CD4-positive, alpha-beta T cell treated with Interleukin-4 for 4 hours (primary cell): ENCODE measurements at regions not wholly inside any gene's neighbourhood (a gene's known extent, or its start where the extent isn't known, plus 50 kb on each side); places are given as distances from the start of the nearest gene placed in this dataset.
"Not testable (repeated sequence)": the region's sequence is repeated elsewhere in the genome, so short reads cannot be mapped to it uniquely, and the experiment has no call there.

Experiments
- DNase-seq: peaks from one replicate; pipeline ENCODE4 v3.0.0-alpha.2; 2020

GRCh38 chr2:48045613-48046012, 139.3 kb upstream of the FBXO11 start:
- no peak for DNase-seq

- DNase-seq: no peak
Observed at GRCh38 chr2:48048476-48049171, 142.3 kb upstream of the FBXO11 start.

GRCh38 chr2:48049371-48049770, 143.1 kb upstream of the FBXO11 start:
- no peak for DNase-seq

DNA sequence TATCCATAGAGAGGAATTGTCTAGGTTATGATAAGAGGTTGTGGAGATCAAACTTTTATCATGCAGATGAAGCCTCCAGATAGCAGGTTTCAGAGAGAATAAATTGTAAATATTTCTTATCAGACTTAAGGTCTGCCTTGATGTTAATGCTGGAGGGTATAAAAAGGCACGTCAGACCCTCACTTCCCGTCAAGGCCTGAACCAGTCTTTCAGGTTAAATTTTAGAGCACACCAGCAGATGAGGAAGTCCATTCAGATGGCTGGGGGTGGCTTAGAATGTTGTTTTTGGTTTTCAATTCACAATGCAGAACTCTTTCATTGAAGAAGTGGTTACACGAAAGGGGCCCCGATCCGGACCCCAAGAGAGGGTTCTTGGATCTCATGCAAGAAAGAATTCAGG, 144.4 kb upstream of the FBXO11 start:
- DNase-seq: no peak

DNA sequence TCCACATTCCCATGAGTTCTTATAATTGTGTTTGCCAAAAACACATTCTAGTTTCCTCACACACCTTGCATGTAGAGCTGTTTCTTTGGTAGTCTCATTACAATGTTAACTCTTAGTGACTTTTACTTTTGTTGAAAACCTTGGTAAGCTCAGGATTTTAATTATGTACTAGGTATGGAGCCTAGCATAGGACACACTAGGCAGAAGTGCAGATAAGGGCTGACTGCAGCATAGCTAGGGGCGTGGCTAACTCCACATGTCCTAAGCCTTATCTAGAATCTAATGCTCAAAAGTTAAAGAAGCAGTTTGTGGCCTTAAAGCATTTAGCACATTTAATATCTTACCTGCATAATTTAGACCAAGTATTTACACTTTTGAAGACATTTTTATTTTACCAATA, 153.7 kb upstream of the FBXO11 start:
- DNase-seq: no peak

DNA sequence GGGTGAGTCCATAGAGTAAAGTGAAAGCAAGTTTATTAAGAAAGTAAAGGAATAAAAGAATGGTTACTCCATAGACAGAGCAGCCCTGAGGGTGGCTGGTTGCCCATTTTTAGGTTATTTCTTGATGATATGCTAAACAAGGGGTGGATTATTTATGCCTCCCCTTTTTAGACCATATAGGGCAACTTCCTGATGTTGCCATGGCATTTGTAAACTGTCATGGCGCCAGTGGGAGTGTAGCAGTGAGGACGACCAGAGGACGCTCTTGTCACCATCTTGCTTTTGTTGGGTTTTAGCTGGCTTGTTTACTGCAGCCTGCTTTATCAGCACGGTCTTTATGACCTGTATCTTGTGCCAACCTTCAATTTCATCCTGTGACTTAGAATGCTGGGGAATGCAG, 155.4 kb upstream of the FBXO11 start:
- DNase-seq: not testable (repeated sequence)

GRCh38 chr2:48065096-48065495, 158.8 kb upstream of the FBXO11 start:
- DNase-seq: no peak

GRCh38 chr2:48066000-48066399, 159.7 kb upstream of the FBXO11 start:
- DNase-seq: no peak

DNA sequence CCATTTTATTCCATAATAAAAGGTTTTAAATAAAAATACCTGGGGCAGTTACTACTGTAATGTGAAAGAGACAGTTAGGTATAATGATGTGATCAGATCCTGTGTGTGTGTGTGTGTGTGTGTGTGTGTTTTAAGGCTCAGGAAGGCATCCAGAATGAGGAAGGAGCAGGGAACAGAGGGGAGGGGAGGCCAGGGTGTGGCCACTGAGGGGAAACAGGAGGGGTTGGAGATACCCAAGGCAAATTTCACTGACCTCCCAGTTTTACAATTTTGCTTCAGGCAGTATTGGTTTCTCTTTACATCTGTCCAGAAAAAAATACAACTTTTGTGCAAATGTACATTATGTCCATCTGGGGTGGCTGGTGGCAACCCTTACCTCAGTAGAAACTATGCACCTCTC, 163.5 kb upstream of the FBXO11 start:
- no peak for DNase-seq

DNA sequence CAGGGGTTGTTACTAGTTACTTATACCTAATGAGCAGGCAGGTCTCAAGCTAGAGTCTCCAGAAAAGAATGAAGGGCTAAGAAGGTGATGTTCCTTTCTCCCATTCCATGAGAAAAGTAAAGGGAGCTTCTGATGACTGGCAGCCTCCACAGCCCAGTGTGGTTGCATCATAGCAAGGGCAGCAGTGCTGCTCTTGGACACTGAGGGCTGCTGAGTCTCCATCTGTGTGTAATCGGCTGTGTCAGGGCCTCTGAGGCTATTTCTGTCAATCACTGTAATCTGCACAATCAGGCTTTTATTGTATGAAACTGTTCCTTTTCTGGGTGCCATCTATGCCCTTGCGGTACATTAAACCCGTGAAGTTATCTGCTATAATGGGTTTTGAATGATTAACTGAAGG, 164.1 kb upstream of the FBXO11 start:
- DNase-seq: no peak

- DNase-seq: no peak
Observed at GRCh38 chr2:48072583-48072982, 166.3 kb upstream of the FBXO11 start.

DNA sequence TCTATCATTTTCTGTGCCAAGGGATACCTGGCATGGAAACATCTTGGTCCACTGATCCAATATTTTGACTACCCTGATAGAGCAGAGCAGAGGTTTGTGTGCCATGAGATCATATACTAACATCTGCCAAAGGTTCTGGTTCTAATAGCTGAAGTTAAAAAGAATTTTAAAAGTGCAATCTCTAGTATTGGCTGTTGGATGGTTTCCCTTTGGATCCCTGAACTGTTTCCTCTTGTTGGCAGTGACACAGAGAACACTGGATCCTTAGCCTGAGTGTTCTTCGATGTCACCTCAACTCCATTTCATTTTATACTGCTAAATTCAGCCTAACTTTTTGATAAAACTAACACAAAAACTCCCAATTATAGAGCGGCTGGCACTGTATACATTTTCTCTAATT, 169.3 kb upstream of the FBXO11 start:
- no peak for DNase-seq

GRCh38 chr2:48080534-48081316, 174.4 kb upstream of the FBXO11 start:
- no peak for DNase-seq

DNA sequence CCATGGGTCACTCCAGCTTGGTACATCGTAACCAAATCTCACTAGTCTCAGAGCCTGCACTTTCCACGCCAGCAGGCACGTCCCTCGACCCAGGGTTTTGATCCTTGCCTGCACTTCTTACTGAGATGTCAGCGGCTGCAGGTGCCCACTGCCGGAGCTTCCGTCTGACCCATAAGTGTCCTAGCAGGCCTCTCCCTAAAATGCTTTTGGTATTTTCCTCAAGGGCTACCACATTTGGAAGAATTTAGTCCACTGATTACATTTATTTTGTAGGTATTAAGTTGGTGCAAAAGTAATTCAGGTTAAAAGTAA, 175.0 kb upstream of the FBXO11 start:
- no peak for DNase-seq

- DNase-seq: no peak
Observed at GRCh38 chr2:48085888-48086287, 179.6 kb upstream of the FBXO11 start.

DNA sequence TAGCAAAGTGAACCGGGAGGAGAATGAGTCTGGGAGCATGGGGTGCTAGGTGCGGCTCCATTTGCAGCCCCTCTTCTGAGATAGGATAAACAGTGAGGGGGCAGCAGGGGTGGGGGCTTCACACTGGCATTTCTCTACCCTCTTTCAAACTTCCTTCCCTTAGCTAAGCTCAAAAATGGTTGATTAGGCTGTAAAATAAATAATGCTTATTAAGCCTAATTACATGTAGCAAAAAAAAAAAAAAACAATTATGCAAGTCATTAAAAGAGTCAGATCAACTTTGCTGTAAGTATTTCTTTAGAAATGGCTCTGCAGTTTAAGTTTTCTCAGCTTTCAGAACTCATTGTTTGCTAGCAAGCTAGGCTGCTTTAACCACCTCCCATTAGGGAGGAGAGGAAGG, 182.7 kb upstream of the FBXO11 start:
- DNase-seq: no peak

- no peak for DNase-seq
Observed at GRCh38 chr2:48089644-48090043, 183.3 kb upstream of the FBXO11 start.

- no peak for DNase-seq
Observed at GRCh38 chr2:48092846-48093803, 186.8 kb upstream of the FBXO11 start.

- DNase-seq: not testable (repeated sequence)
Observed at GRCh38 chr2:48096765-48097164, 190.5 kb upstream of the FBXO11 start.

DNA sequence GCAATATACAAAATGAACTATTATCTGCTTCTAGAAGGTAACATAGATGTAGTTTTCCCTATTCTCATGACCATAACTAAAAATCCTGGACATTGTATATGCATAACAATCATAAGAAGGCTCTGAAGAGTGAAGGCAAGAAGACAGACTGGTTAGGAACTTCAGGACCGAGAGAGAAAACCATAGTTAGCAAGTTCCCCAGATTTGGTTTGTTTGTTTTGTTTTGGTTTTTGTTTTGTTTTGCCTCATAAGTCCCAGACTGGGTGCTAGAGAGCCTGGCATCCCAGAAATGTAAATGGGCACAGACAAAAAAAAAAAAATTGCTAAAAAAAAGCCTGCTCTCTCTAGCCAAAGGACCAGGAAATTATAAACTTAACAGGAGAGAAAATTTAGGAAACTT, 192.2 kb upstream of the FBXO11 start:
- no peak for DNase-seq

DNA sequence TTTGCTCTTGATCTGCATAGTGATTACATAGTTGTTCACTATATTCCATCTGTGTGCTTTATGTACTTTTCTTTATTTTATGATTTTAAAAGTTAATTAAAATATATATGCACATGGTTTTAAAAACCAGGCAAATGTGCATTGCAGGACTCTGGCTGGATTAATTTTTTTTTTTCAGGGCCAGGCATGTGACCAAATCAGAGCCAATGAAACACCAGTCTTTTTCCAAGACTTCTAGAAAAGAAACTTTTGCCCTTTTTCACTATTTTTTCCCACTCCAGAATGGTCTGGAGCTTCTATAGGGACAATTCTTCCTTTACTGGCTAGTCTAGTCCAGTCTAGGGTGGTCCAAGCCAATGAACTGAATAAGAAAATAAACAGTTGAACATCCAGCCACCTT, 198.1 kb upstream of the FBXO11 start:
- DNase-seq: no peak

- DNase-seq: no peak
Observed at GRCh38 chr2:48105848-48106247, 199.6 kb upstream of the FBXO11 start.

GRCh38 chr2:48107326-48107925, 201.1 kb upstream of the FBXO11 start:
- no peak for DNase-seq
